Medulla oblongata (tissue), 1 donor: ENCODE measurements at regions not wholly inside any gene's neighbourhood (a gene's known extent, or its start where the extent isn't known, plus 50 kb on each side); places are given as distances from the start of the nearest gene placed in this dataset.

ENCODE experiments used
- DNase-seq: peaks from one replicate; pipeline ENCODE4 v3.0.0-alpha.2; 2015; ENCODE audit errors: extremely low spot score

GRCh38 chr15:47443839-47444238 lies 273.5 kb upstream of the SEMA6D start:
- no peak for DNase-seq

DNA sequence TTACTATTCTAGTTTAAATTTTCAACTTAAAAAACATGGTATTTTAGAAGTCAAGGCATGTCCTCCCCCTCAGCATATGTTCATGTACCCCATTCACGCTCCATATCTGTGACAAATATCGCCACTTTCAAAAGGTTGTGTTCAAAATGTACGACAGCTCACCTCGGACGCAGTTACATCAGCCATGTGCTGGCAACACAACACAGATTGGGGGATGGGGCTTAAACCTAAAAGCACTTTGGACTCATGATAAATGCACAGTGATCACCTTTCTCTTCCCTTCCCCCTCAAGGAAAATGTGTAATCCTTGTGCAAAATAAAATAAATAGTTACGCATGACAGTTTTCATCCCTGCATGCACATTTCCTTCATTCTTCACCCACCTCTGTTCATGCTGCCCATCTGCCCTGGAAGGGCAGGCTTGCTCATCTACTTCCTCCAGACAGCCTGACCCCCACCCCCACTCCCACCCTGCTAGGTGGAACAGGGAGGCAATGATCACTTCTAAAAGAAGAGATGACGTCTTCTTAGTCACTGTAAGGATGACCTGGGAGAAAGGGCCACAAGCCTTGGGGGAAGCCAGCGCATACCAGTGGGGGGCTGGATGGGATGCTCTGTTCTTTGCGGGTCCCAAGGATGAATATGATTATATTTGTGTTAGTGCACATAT lies 271.4 kb upstream of the SEMA6D start:
- DNase-seq, result no peak

DNA sequence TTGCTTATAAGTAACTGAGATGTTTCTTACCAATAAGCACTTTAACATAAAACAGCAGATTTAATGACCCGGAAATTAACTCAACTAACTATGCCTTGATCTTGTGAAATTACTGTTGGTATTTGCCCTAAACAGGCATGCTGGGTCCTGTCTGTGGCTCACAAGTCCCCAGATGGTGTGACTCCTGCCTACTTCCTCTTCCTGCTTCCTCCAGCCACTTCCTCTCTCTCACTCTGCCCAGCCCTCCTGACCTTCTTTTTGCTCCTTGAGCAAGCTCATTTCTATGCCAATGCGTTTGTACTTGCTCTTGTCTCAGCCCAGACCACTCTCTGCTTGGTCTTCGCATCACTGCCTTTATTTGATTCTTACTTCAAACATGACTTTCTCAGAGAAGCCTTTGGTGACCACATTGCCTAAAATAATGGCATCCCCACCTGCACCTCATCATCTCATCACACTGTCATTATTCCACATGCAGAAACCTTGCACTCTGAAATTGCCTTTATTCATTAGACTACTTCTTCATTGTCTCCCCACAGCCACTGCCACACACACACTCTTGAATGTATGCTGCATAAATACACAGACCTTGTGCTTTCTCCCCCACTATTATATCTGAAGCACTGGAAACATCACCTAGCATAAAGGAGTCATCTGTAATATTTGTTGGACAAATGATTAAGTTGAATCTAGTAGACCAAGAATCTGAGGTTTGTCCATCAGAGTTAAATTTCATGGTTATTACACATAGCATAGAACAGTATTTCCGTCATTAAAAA lies 256.3 kb upstream of the SEMA6D start:
- peak; percentile 21 for DNase-seq

- no peak for DNase-seq
These were observed 255.6 kb upstream of the SEMA6D start for GRCh38 chr15:47461652-47462141.

GRCh38 chr15:47466357-47466756 lies 250.9 kb upstream of the SEMA6D start:
- no peak for DNase-seq

DNA sequence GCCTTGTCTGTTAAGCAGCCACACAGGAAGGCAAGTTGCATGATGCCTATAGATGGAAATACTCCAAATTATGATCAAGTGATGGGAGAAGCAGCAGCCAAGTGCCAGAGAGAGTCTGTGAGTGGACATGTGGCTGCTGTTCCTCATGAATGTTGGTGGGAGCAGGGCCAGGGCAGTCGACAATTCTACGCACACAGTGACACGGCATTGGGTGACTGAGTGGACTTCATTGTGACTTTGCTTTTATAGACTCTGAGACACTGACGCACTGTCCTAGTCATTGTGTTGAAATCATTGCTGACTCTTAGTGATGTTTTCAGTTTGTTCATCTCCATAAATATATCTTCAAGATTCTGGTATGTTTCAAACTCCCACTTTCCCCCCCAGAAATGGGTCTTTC lies 246.3 kb upstream of the SEMA6D start:
- DNase-seq, result no peak

DNA sequence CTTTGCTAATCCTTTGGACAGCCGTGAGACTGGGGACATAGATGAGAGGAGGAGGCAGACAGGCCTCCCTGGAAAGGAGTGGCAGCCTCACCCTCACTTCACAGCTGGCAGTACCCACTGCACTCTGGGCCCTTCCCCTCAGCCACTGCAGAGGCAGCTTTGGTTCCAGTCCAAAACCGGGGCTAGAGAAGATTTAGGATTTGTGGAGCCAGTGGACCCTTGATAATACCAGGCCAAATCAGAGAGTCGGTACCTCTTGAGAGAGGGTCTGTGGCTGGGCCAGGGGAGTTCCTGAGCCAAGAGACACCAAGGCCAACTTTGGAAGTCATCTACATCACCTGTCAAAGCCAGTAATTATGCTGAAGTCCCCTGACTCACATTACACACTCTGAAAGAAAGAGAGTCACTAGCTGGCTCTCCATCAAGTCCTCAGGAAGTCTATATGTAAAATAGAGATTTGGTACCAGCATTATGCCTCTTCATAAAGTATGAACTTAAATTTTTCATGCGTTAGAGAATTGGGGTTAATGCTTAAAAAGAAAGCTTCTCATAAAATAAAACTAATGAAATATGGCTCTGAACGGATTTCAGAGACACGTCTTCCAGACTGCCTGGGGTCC lies 244.1 kb upstream of the SEMA6D start:
- peak; percentile 4 for DNase-seq

DNA sequence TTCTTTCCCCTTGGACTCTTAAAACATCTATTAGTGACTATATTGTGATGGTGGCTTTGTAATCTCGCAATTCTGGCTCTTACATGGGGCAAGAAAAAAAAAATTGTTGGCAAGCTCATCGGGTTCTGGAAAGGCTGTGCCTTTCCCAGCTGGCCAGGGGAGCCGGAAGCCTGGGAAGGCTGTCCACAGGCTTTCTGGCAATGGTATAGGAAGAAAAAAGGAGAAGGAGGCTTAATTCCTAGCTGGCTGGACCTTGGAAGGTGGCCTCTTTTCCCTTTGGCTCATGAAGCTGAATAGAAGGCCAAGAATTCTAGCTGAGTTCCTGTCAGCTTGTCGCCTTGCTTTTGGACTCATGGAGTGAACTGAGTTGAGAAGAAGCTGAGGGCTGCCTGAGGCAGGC lies 243.5 kb upstream of the SEMA6D start:
- DNase-seq, result peak; percentile 77

GRCh38 chr15:47475336-47475735 lies 242.0 kb upstream of the SEMA6D start:
- no peak for DNase-seq

DNA sequence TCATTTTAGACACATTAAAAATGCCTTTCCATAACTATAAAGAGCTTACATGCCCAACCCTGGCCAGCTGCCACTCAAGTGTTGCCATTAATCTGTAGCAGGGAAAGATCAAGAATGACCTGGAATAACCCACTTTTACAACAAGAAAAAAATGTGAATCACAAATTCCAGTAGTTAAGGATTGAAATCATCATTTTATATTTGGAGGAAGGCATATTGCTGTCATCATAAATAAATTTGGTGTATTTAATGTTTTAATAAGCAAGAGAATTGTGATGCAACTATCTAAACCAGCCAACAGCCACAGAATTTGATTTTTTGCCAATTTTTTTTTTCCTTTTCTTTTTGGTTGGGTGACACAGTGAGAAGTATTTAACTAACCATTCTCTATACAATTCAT lies 240.0 kb upstream of the SEMA6D start:
- DNase-seq, result no peak

DNA sequence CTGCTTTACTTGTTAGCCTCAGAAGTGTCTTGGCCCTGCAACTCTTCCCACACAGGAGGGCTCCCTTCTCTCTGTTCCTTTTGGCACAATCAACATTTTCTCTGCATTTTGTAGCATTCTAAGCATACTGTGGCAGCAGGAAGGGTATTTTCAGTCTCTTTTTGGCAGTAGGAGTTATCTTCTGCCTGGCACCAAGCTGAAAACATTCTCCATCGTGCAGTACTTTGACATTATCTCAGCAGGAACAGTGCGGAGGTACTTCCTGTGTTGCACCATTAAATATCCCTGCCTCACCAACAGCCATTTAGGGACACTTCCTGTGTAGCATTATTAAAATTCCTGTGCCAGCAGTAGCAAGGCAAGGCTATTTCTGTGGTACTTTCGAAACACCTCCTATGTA lies 233.2 kb upstream of the SEMA6D start:
- DNase-seq, result no peak

GRCh38 chr15:47484997-47485396 lies 232.3 kb upstream of the SEMA6D start:
- DNase-seq, result no peak

DNA sequence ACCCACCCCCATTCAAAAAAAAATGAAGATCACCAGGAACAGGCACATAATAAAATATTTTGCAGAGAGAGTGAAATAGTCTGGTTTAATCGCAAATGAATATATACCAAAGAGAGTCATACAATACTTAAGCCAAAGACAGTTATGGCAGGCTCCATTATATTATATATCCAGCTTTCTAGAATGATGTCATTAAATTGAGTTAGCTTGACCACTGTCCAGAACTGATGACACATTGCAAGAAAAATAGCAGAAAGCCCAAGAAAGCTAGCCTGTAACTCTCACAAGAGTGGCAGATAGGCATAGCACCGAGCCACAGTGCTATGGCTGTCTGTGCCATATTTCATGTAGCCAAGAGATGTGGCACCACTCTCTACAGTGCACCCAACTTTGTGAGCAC lies 231.9 kb upstream of the SEMA6D start:
- no peak for DNase-seq

DNA sequence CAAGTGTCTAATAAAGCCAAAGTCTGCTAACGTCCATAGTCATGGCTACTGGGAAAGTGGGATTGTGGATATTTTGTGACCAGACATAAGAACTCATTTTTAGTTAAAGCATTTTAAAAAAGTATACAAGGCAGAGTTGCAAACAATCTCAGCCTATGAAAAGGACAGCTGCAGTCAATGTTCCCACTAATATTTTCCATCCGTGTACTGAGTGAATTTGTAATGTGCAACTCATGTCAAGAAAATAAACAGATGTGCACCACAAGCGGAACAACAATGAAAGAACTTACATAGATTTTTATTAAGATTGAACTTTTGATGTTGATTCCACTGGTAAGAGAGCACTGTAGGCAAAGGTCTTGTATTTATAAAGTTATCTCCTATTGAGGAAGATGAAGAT lies 231.3 kb upstream of the SEMA6D start:
- no peak for DNase-seq

DNA sequence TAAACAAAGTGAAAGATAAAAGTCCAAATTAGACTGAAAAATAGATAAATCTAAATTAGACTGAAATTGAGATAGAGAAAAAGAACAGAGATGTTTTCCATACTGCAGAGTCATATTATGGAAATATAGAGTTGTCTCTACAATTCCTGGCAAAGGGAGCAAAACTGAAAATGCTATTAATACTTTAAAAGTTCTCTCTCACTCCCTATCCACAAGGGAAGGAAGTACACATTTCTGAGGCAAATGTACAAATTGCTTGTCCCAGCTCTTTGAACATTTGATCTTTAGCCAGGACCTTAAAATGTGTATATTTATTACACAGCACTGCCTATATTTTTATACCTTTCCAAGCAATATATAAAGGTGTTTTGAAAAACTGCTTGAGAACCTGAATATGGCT lies 225.1 kb upstream of the SEMA6D start:
- DNase-seq, result no peak

GRCh38 chr15:47493357-47494247 lies 223.7 kb upstream of the SEMA6D start:
- no peak for DNase-seq

- no peak for DNase-seq
These were observed 220.7 kb upstream of the SEMA6D start for GRCh38 chr15:47496343-47497185.

DNA sequence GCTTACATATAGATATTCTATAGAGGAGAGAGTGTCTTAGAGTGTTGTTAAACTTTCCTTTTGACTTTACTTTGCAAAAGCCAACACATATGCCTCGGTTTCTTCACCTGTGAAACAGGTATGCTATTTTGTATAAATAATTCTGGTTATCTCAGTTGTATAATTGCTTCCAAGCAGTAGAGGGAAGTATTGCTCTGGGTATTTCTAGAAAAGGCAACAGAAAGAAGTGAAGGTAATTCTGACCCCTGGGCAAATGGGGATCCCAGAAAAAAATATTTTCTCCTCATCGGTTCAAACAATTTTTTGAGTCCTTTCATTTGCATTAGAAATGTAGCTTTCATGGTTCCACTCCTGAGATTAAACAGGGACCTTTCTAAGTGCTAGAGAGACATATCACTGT lies 216.5 kb upstream of the SEMA6D start:
- DNase-seq, result no peak

GRCh38 chr15:47502041-47502440 lies 215.3 kb upstream of the SEMA6D start:
- no peak for DNase-seq

DNA sequence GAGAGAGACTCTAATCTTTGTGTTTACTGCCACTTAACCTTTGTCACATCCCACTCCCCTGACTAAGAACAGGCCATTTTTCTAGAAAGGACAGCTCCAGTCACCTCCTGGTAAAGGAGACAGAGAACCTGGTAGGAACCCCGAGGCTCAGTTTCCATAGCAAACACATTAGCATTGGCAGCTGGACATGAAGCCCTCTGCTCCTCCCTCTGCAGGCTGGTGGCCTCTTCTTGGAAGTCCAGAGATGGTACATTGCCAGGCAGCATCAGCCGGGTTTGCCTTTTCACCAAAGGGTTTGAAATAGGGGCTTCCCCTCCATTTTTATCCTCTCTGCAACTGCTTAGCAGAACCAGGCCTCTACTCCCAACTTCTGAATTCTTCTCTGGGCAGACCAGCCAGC lies 213.4 kb upstream of the SEMA6D start:
- peak; percentile 44 for DNase-seq
